Endothelial cell (in vitro differentiated cells): ENCODE measurements at regions not wholly inside any gene's neighbourhood (a gene's known extent, or its start where the extent isn't known, plus 50 kb on each side); places are given as distances from the start of the nearest gene placed in this dataset.

Source experiments
- DNase-seq: peaks from one replicate; pipeline ENCODE4 v3.0.0; 2021; ENCODE audit warnings: low spot score
- H3K27ac Mint-ChIP-seq: one replicate; pipeline ENCODE4 v1.8.0; 2021; ENCODE audit warnings: mixed read lengths, inconsistent platforms; ENCODE audit not compliant: unreplicated experiment
- H3K27me3 Mint-ChIP-seq: one replicate; pipeline ENCODE4 v1.8.0; 2021; ENCODE audit warnings: mild to moderate bottlenecking, moderate library complexity, mixed read lengths, inconsistent platforms; ENCODE audit not compliant: unreplicated experiment
- H3K36me3 Mint-ChIP-seq: one replicate; pipeline ENCODE4 v1.8.0; 2021; ENCODE audit warnings: mild to moderate bottlenecking, low read depth, mixed read lengths, inconsistent platforms; ENCODE audit not compliant: unreplicated experiment
- H3K4me1 Mint-ChIP-seq: one replicate; pipeline ENCODE4 v1.8.0; 2021; ENCODE audit warnings: mild to moderate bottlenecking, mixed read lengths, inconsistent platforms; ENCODE audit not compliant: unreplicated experiment
- H3K4me3 Mint-ChIP-seq: one replicate; pipeline ENCODE4 v1.8.0; 2021; ENCODE audit warnings: mild to moderate bottlenecking, mixed read lengths, inconsistent platforms; ENCODE audit not compliant: unreplicated experiment
- H3K9me3 Mint-ChIP-seq: one replicate; pipeline ENCODE4 v1.8.0; 2021; ENCODE audit warnings: mixed read lengths, inconsistent platforms; ENCODE audit not compliant: unreplicated experiment
- CTCF ChIP-seq: fragments of 200-600 bp; sonication (generic); IDR thresholded peaks from one replicate; pipeline ENCODE4 v1.5.0; 2021; ENCODE audit warnings: antibody characterized with exemption; ENCODE audit not compliant: unreplicated experiment

- Mint-ChIP-seq H3K4me1 (peaks cover 12% of the 10 kb centered on the region), H3K27me3 (peaks cover 4% of the 10 kb centered on the region), H3K36me3 (no peaks in the 10 kb centered on the region), H3K9me3 (no peaks in the 10 kb centered on the region), H3K27ac (no peak overlapping the region), H3K4me3 (no peak overlapping the region)
- no peak for DNase-seq
- no peak for TF ChIP-seq CTCF
Observed at GRCh38 chr4:53784112-53784511, 192.8 kb upstream of the LNX1 start.

- H3K9me3 Mint-ChIP-seq = no peaks in the 10 kb centered on the region
- H3K27me3 Mint-ChIP-seq = peaks cover 4% of the 10 kb centered on the region
- H3K27ac Mint-ChIP-seq = no peak overlapping the region
- H3K4me3 Mint-ChIP-seq = no peak overlapping the region
- DNase-seq = no peak
- peaks cover 12% of the 10 kb centered on the region for H3K4me1 Mint-ChIP-seq
- TF ChIP-seq CTCF = no peak
- H3K36me3 Mint-ChIP-seq = no peaks in the 10 kb centered on the region
Observed at GRCh38 chr4:53783208-53783859, 192.0 kb upstream of the LNX1 start.

GRCh38 chr4:53782458-53782845, 191.2 kb upstream of the LNX1 start:
- no peaks in the 10 kb centered on the region for H3K36me3 Mint-ChIP-seq

GRCh38 chr4:53781629-53782457, 190.6 kb upstream of the LNX1 start:
- H3K4me1 Mint-ChIP-seq = peaks cover 12% of the 10 kb centered on the region
- peaks cover 4% of the 10 kb centered on the region for H3K27me3 Mint-ChIP-seq
- TF ChIP-seq CTCF = no peak
- no peak overlapping the region for H3K27ac Mint-ChIP-seq
- H3K36me3 Mint-ChIP-seq = no peaks in the 10 kb centered on the region
- DNase-seq = no peak
- H3K4me3 Mint-ChIP-seq = no peak overlapping the region
- no peaks in the 10 kb centered on the region for H3K9me3 Mint-ChIP-seq

More at GRCh38 chr4:53782458-53782845, 191.2 kb upstream of the LNX1 start:
- peaks cover 4% of the 10 kb centered on the region for H3K27me3 Mint-ChIP-seq
- DNase-seq = no peak
- no peak for TF ChIP-seq CTCF
- H3K27ac Mint-ChIP-seq = no peak overlapping the region
- no peaks in the 10 kb centered on the region for H3K9me3 Mint-ChIP-seq
- H3K4me1 Mint-ChIP-seq = peaks cover 12% of the 10 kb centered on the region
- no peak overlapping the region for H3K4me3 Mint-ChIP-seq

GRCh38 chr4:53780736-53781400, 189.6 kb upstream of the LNX1 start:
- Mint-ChIP-seq H3K9me3 (no peaks in the 10 kb centered on the region), H3K4me3 (no peak overlapping the region), H3K4me1 (peaks cover 12% of the 10 kb centered on the region), H3K36me3 (no peaks in the 10 kb centered on the region), H3K27ac (no peak overlapping the region), H3K27me3 (peaks cover 4% of the 10 kb centered on the region)
- DNase-seq = no peak
- no peak for TF ChIP-seq CTCF
